B cell (primary cell): ENCODE measurements at regions not wholly inside any gene's neighbourhood (a gene's known extent, or its start where the extent isn't known, plus 50 kb on each side); places are given as distances from the start of the nearest gene placed in this dataset.

ENCODE experiments used
- ATAC-seq: fragments of 200-7000 bp; cut with Tn5 transposase; one replicate; pipeline ENCODE4 v1.10.0; 2021; ENCODE audit warnings: low read depth, mild to moderate bottlenecking, moderate number of reproducible peaks, moderate library complexity
- CTCF ChIA-PET: fragments of 350-600 bp; sonication (Branson Sonifier 250); formaldehyde crosslinking; loops from one replicate; lab custom pipeline; 2021; ENCODE audit warnings: antibody characterized with exemption, inconsistent platforms; lab: Charles Lee
- POLR2A ChIA-PET: fragments of 350-600 bp; sonication (Branson Sonifier 250); formaldehyde crosslinking; loops from one replicate; lab custom pipeline; 2021; ENCODE audit warnings: antibody characterized with exemption; lab: Charles Lee
- DNase-seq: peaks from one replicate; pipeline ENCODE4 v3.0.0; 2013
- H2AFZ ChIP-seq: 2 replicates; pipeline ENCODE4 v1.6.1; 2012; ENCODE audit warnings: mild to moderate bottlenecking, low read depth, low read length; ENCODE audit not compliant: insufficient read depth, poor library complexity, severe bottlenecking
- H3K27ac ChIP-seq, 2 donors: 1 replicate in 1 of 2; 2 replicates in 1 of 2; pipeline ENCODE4 v1.5.1; 2012 to 2013; ENCODE audit warnings: low read length in 2 of 2, mild to moderate bottlenecking in 2 of 2, moderate library complexity in 1 of 2
- H3K27me3 ChIP-seq, 4 experiments: fragments of 200-600 bp in 1 of 4; sonication (generic) in 1 of 4; replicated peaks in 1 of 4; 1 replicate in 2 of 4; 2 replicates in 2 of 4; pipeline versions ENCODE4 v1.6.1 to v1.7.0; 2013 to 2016; ENCODE audit warnings: low read length in 3 of 4, mild to moderate bottlenecking in 2 of 4, mixed read lengths in 1 of 4, moderate library complexity in 1 of 4; ENCODE audit not compliant: insufficient read depth in 4 of 4, control insufficient read depth in 3 of 4; ENCODE audit errors: control extremely low read depth in 1 of 4
- H3K36me3 ChIP-seq, 2 experiments: replicated peaks in 1 of 2; 1 replicate in 1 of 2; 2 replicates in 1 of 2; pipeline versions ENCODE4 v1.6.1 to v1.7.1; 2013; ENCODE audit warnings: low read length in 1 of 2; ENCODE audit not compliant: insufficient read depth in 2 of 2, control insufficient read depth in 1 of 2; ENCODE audit errors: control extremely low read depth in 1 of 2, extremely low read depth in 1 of 2
- H3K4me1 ChIP-seq, 2 donors: fragments of 200-600 bp in 1 of 2; sonication (generic) in 1 of 2; 1 replicate in 1 of 2; 2 replicates in 1 of 2; pipeline versions ENCODE4 v1.5.1 to v1.6.1; 2013 to 2017; ENCODE audit warnings: low read length in 2 of 2; ENCODE audit not compliant: control insufficient read depth in 2 of 2, insufficient read depth in 2 of 2
- H3K4me2 ChIP-seq: replicated peaks from 2 replicates; pipeline ENCODE3; 2012; ENCODE audit warnings: mild to moderate bottlenecking, low read depth, low read length; ENCODE audit not compliant: poor library complexity, severe bottlenecking
- H3K4me3 ChIP-seq, 5 experiments: fragments of 200-600 bp in 1 of 5; sonication (generic) in 1 of 5; 1 replicate in 3 of 5; 2 replicates in 2 of 5; pipeline versions ENCODE4 v1.5.1 to v1.7.0; 2011 to 2016; ENCODE audit warnings: low read length in 4 of 5, mild to moderate bottlenecking in 4 of 5, low read depth in 2 of 5, control low read depth in 1 of 5, moderate library complexity in 1 of 5; ENCODE audit not compliant: insufficient read depth in 1 of 5; ENCODE audit errors: control extremely low read depth in 1 of 5, extremely low read depth in 1 of 5
- H3K79me2 ChIP-seq: fragments of 200-600 bp; sonication (generic); one replicate; pipeline ENCODE4 v1.6.0; 2016; ENCODE audit warnings: low read length; ENCODE audit not compliant: control insufficient read depth, insufficient read depth
- H3K9ac ChIP-seq: fragments of 200-600 bp; sonication (generic); 2 replicates; pipeline ENCODE4 v1.6.1; 2017; ENCODE audit warnings: mild to moderate bottlenecking, low read length, moderate library complexity
- H3K9me3 ChIP-seq, 3 donors: one replicate each; pipeline versions ENCODE4 v1.6.1 to v1.7.1; 2013; ENCODE audit warnings: low read length in 2 of 3; ENCODE audit not compliant: control insufficient read depth in 2 of 3, insufficient read depth in 1 of 3; ENCODE audit errors: control extremely low read depth in 1 of 3
- H4K20me1 ChIP-seq: 2 replicates; pipeline ENCODE4 v1.6.0; 2012; ENCODE audit warnings: mild to moderate bottlenecking, low read length; ENCODE audit not compliant: insufficient read depth, control insufficient read depth, poor library complexity, severe bottlenecking
- H3K27ac Mint-ChIP-seq: one replicate; pipeline ENCODE4 v1.8.0; 2021; ENCODE audit warnings: mixed read lengths
- H3K27me3 Mint-ChIP-seq: one replicate; pipeline ENCODE4 v1.8.0; 2021; ENCODE audit warnings: mixed read lengths
- H3K4me1 Mint-ChIP-seq: one replicate; pipeline ENCODE4 v1.8.0; 2021; ENCODE audit warnings: mixed read lengths
- H3K4me3 Mint-ChIP-seq: one replicate; pipeline ENCODE4 v1.8.0; 2021; ENCODE audit warnings: mixed read lengths
- H3K9me3 Mint-ChIP-seq: one replicate; pipeline ENCODE4 v1.8.0; 2022; ENCODE audit warnings: mixed read lengths; ENCODE audit not compliant: insufficient read depth
- CTCF ChIP-seq: fragments of 200-600 bp; IDR thresholded peaks from one replicate; pipeline ENCODE4 v1.8.0; 2022; ENCODE audit warnings: antibody characterized with exemption, mild to moderate bottlenecking
- EZH2 ChIP-seq: IDR thresholded peaks from 2 replicates; pipeline ENCODE4 v1.6.1; 2012; ENCODE audit warnings: borderline replicate concordance, low read depth, mild to moderate bottlenecking, moderate library complexity, low read length; ENCODE audit not compliant: insufficient read depth, poor library complexity, severe bottlenecking
- WGBS: methylation state at CpG from one replicate; pipeline ENCODE4 v1.1.5; 2013; ENCODE audit warnings: missing lambda C conversion rate; ENCODE audit not compliant: insufficient coverage; 5-methylcytosine and 5-hydroxymethylcytosine counted together
- intact Hi-C: fragments of 100-400 bp; cut with micrococcal nuclease; formaldehyde crosslinking; loops from one replicate; pipeline ENCODE4 v1.10.0; 2022

GRCh38 chr12:67531501-67531900 lies 117.0 kb upstream of the DYRK2 start:
- peaks cover 0 to 5% (median 0%) of the 10 kb centered on the region in 4 experiments for H3K27me3 ChIP-seq
- H3K79me2 ChIP-seq = no peaks in the 10 kb centered on the region
- TF ChIP-seq EZH2 = no peak
- no peak for TF ChIP-seq CTCF
- H3K4me1 Mint-ChIP-seq = no peaks in the 10 kb centered on the region
- no peaks in the 10 kb centered on the region for H3K9me3 ChIP-seq
- intact Hi-C loops = no loop called here
- H3K4me1 ChIP-seq = no peaks in the 10 kb centered on the region
- H3K27me3 Mint-ChIP-seq = peaks cover 22% of the 10 kb centered on the region
- no peak overlapping the region for H3K9ac ChIP-seq
- H3K27ac ChIP-seq = no peak overlapping the region
- ATAC-seq = no peak
- H2AFZ ChIP-seq = no peak overlapping the region
- no peak overlapping the region for H3K4me2 ChIP-seq
- ChIA-PET POLR2A (interaction anchor here (0.7 kb wide), 1 partner anchor 452 kb away, joined by 3 read pairs; no protein-coding TSS in a partner anchor), CTCF (no interaction called here)
- WGBS = 83% methylated on average over 1 of the region's 3 CpGs
- H3K9me3 Mint-ChIP-seq = no peaks in the 10 kb centered on the region
- DNase-seq = no peak
- no peak overlapping the region for H3K27ac Mint-ChIP-seq
- H3K36me3 ChIP-seq = no peaks in the 10 kb centered on the region
- H3K4me3 ChIP-seq = no peak overlapping the region
- H4K20me1 ChIP-seq = no peaks in the 10 kb centered on the region
- H3K4me3 Mint-ChIP-seq = no peak overlapping the region

DNA sequence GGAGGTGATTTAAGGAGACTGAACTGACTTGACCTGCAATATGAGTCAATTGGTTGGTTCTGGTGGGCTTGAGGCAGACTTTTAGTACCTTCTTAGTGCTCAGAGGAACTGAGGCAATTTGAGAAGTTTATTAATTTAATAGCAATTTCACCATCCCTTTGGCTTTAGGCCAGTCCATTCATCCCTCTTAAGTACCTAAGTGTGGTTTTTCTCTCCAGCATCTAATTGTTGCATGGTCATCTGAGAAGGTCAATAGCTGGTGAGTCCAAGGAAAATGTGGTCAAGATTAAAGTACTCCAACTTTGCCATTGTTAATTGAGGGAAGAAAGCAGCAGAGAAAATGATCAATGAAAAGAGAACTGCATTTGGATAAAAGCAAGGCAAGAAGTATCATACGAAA lies 115.4 kb upstream of the DYRK2 start:
- ChIA-PET POLR2A (no interaction called here), CTCF (no interaction called here)
- no peak overlapping the region for H3K4me2 ChIP-seq
- H3K9me3 ChIP-seq = no peaks in the 10 kb centered on the region
- H3K27me3 ChIP-seq = peaks cover 0 to 5% (median 0%) of the 10 kb centered on the region in 4 experiments
- TF ChIP-seq CTCF (no peak), EZH2 (no peak)
- no peak overlapping the region for H3K4me3 Mint-ChIP-seq
- ATAC-seq (no peak), DNase-seq (no peak)
- H4K20me1 ChIP-seq = no peaks in the 10 kb centered on the region
- peaks cover 19% of the 10 kb centered on the region for H3K27me3 Mint-ChIP-seq
- intact Hi-C loops = no loop called here
- H3K27ac ChIP-seq = no peak overlapping the region
- H3K9me3 Mint-ChIP-seq = no peaks in the 10 kb centered on the region
- WGBS = no CpG with 5 or more reads among the region's 1 CpG
- no peaks in the 10 kb centered on the region for H3K36me3 ChIP-seq
- no peak overlapping the region for H2AFZ ChIP-seq
- no peaks in the 10 kb centered on the region for H3K4me1 Mint-ChIP-seq
- H3K4me1 ChIP-seq = no peaks in the 10 kb centered on the region
- H3K79me2 ChIP-seq = no peaks in the 10 kb centered on the region
- no peak overlapping the region for H3K9ac ChIP-seq
- no peak overlapping the region for H3K4me3 ChIP-seq
- H3K27ac Mint-ChIP-seq = no peak overlapping the region
